Right lobe of liver (tissue), 4 donors: ENCODE measurements at regions not wholly inside any gene's neighbourhood (a gene's known extent, or its start where the extent isn't known, plus 50 kb on each side); places are given as distances from the start of the nearest gene placed in this dataset.

Experiments
- CTCF ChIP-seq, 4 donors: fragments of 200-600 bp in 3 of 4; fragments of 450-650 bp in 1 of 4; IDR thresholded peaks; one replicate each; pipeline versions ENCODE4 v1.5.1 to v1.8.0; 2016 to 2022; ENCODE audit warnings: antibody characterized with exemption in 4 of 4, mild to moderate bottlenecking in 2 of 4
- POLR2A ChIP-seq: fragments of 450-650 bp; IDR thresholded peaks from one replicate; pipeline ENCODE4 v1.6.1; 2017; ENCODE audit warnings: antibody characterized with exemption, mild to moderate bottlenecking
- donor health status: DM: no; HTN: no; CAD: no.
- donor health status: DM: no; HTN: no; CAD: no.
- donor health status: DM: no; HTN: yes; CAD: no.

DNA sequence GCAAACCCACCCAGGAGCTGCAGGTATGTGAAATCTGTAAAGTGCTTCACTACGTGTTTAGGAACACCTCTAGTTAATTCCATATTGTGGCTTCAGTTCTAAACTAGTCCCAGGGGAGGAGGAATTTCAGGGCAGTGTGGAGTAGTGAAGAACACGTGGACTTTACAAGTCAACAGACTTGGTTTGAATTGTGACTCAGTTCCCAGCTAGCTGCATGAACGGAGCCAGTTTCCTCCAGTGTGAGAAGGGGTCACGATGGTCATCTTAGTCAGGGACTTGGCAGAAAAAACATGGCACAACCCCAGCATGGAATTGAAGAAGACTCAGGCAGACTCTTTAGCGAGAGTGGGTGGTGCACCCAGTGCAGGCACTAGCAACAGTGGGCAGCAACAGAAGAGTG, 175.7 kb upstream of the UBL3 start:
- TF ChIP-seq CTCF (IDR thresholded peaks at IDR 0.05) (no peak), POLR2A (no peak)
